NCI-H2107 treated with DMSO at 0.1 percent for 48 hours (cell line): ENCODE measurements at regions not wholly inside any gene's neighbourhood (a gene's known extent, or its start where the extent isn't known, plus 50 kb on each side); places are given as distances from the start of the nearest gene placed in this dataset.

Experiments
- DNase-seq: peaks from one replicate; lab custom pipeline; 2025; ENCODE audit not compliant: unreplicated experiment; lab: John Stamatoyannopoulos, UW

GRCh38 chr12:66848967-66849366 lies 170.1 kb upstream of the GRIP1 start:
- DNase-seq: no peak

- no peak for DNase-seq
These were observed 172.3 kb upstream of the GRIP1 start for GRCh38 chr12:66851134-66851533.

GRCh38 chr12:66852091-66852490 lies 173.2 kb upstream of the GRIP1 start:
- DNase-seq: no peak

DNA sequence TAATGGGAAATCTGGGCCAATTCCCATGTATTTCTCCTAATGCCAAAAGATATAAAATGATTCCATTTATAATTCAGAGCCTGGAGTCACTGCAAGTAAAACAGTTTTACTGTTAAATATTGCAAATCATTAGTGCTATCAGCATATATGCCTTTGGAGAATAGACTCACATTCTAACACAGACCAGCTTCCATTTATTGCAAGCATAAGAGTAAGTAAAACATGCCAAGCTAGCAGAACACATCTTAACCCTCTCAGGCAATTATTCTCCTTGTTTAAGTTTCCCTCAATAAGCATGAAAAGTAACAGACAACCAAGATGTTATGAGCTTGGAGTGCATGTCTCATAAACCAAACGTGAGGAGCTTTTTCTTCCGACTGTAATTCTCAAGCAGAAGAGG lies 173.9 kb upstream of the GRIP1 start:
- DNase-seq: no peak

GRCh38 chr12:66859751-66860440 lies 181.0 kb upstream of the GRIP1 start:
- no peak for DNase-seq

- DNase-seq: peak; percentile 68
These were observed 182.2 kb upstream of the GRIP1 start for GRCh38 chr12:66860752-66861750.

DNA sequence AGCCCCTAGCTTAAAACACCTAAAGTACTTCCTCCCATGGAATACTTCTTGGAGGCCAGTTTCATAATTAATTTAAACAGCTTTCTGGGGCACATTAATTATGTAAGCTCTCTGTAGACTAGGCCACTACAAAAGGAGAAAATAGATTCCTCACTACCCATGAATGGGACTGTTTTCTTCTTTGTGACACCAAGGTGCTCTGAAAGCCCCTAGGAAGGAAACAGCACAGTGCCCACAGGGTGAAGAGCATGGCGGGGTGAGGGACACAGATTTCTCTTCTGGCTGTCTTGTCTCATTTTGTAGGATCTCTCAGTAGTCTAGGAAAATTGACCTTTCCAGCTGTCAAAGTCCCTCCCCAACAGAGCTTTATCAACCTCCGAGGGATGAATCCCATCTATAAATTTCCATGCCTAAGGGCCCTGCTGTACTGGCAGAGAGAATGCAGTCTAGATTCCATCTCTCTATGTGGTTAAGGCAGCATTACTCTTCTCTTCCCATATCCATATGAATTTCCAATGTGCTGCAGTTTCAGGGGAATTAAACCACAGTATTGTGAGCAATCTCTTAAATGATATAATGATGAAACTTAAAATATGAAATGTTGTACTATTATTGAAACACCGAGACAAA lies 183.6 kb upstream of the GRIP1 start:
- no peak for DNase-seq

DNA sequence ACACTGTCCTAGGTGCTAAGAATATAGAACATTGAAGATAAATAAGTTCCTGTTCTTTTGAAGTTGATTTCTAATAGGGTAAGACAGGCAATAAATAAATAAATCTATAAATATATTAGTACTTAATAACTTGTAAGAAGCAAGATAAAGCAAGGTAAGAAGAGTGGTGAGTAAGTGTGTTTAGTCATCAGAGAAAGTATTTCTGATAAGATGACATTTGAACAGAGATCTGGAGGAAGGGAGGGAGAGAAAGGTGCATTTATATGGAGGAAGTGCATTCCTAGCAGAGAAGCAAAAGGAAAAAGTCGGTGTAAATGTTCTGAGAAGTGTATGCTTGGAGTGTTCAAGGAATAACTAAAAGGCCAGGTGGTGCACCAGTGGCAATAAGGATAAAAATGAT lies 184.4 kb upstream of the GRIP1 start:
- no peak for DNase-seq

DNA sequence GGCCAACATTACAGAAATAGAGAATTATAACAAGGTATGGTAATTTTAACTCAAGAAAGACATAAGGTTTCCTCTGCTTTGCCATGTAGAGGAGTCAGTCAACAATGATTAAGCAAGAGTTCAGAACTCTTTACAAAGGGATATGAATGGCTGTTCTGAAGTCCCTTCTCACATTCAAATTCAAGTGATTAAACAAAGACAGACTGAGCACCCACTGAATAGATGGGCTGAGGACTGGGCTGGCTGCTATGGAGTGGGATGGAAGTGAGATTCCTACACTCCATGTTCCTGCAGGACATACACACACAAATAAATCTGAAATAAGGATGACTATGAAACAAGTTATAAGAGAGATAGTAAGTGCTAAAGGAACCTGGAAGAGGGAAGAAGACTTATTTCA lies 199.0 kb upstream of the GRIP1 start:
- no peak for DNase-seq

DNA sequence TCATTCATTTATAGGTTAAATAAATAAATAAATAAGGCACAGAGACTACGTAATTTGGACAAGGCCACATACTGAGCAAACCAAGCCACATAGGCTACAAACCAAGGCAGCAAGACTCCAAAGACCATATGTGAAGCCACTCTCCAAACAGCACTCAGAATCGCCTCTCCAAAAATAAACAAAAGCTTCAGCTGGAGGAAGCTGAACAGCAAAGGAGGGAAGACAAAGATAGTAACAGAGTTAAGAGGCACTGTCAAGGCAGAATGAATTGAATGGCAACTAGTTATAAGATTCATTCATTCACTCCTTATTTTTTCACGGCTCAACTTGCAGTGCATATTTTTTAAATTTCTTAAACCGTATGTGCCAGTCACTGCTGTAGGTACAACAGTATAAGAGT lies 200.5 kb upstream of the GRIP1 start:
- DNase-seq: peak; percentile 78

GRCh38 chr12:66881386-66881785 lies 202.5 kb upstream of the GRIP1 start:
- DNase-seq: no peak

- no peak for DNase-seq
These were observed 205.2 kb upstream of the GRIP1 start for GRCh38 chr12:66884091-66884490.

- no peak for DNase-seq
These were observed 206.4 kb upstream of the GRIP1 start for GRCh38 chr12:66885115-66885875.

- no peak for DNase-seq
These were observed 217.9 kb upstream of the GRIP1 start for GRCh38 chr12:66896797-66897196.

DNA sequence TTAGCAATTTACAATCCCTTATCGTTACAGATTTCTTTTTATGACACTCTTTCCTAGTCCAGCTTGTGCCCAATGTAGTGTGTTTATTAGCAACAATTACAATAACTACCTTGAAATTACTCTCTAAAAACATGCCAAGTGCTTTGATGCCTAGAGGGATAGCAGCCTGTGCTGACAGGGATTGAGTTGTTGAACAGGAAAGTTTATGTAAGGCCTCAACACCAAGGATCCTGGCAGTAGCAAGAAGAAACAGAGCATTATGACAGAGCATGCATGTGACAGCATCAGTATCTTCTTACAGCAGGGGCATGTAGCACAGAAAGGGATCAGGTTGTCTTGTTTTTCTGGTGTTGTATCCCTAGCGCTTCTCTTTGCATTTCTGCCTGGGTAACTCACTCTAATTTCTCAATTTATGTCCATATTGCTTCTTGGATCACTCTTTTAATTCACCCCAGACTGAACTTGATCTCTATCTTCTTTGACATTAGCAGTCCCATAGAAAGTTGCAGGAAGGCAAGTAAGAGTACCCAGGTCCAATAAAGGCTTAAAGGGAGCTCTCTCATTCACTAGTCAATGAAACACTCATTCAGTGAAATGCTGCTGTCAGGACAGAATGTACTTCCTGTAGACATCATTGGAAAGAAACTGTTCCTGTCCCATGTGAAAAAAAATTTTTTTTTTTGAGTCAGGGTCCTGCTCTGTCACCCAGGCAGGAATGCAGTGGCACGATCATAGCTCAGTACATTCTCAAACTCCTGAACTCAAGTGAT lies 220.0 kb upstream of the GRIP1 start:
- DNase-seq: no peak

DNA sequence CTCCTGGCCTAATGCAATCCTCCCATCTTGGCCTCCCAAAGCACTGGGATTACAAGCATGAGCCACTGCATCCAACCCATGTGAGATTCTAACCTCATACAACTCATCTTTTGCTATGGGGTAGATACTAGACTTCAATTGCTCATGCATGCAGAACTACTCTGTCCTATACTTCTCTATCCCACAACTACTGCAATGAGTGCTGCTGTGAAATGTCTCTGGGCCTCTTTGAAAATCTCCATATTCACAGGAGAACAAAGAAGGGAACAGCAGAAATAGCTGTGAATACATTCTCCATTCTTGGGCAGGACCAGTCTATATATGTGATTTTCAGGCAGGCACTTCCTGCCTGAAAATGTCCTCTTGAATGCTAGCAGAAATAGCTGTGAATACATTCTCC lies 220.7 kb upstream of the GRIP1 start:
- DNase-seq: no peak

GRCh38 chr12:66900616-66901015 lies 221.7 kb upstream of the GRIP1 start:
- DNase-seq: peak; percentile 20

DNA sequence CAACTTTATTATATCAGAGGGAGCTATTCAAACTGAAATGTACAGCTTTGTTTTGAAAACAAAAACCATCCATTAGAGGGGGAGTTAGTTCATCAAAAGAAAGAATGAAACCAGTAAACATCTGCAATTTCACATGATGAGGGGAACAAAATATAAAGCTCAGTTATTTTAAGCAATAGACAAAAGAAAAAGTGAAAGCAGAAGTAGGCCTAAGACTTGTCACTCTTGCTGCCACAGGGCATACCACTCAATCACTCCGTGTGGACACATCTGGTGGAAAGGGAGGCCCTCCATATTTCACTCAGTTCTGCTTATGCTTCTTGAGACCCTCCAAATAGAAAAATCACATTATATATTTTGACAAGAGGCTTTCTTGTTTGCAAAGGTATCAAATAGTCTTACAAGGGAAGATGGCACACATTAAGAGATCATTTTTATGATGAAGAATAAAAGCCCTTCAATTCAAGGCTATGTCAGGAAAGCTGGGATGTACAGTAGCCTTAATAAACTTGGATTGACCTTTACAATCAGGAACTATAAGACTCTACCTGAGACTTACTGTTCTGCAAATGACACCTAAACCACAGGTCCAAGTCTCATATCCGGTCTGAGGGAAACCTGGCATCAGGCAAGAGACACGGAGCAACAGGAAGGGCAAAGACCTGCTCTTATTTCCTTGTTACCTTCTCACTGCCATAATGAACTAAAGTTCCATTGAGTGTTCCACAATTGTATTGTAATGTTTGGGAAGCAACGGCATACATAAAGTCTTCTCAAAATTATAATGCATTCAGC lies 222.5 kb upstream of the GRIP1 start:
- DNase-seq: no peak

DNA sequence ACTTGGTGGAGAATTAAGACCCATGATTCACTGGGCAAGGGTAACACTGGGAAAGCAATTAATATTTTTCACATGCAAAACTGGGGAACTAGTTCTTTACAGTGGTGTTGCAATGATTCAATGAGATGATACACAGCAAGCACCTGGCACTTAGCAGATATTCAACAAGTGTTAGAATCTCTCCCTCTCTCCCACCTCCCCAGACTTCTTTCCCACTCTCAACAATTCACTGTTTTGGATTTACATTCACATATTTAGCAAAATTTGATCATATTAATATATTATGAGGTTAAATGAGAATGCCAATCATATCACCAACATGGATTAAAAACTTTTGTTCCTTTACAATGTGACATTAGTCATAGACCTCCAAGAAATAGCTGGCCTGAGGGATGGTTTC lies 223.1 kb upstream of the GRIP1 start:
- DNase-seq: no peak
